ENCODE measurements at regions not wholly inside any gene's neighbourhood (a gene's known extent, or its start where the extent isn't known, plus 50 kb on each side); places are given as distances from the start of the nearest gene placed in this dataset.

GRCh38 chr6:74734901-74735300 lies 471.0 kb downstream of the COL12A1 start:
- TF ChIP-seq CTCF (IDR thresholded peaks at IDR 0.05; ENCODE audit: control extremely low read depth, extremely low read depth, low read depth, missing control alignments): no peak
- POLR2A ChIA-PET: no interaction called here
- no peak for DNase-seq (ENCODE audit: extremely low spot score)
- CTCF ChIA-PET: no interaction called here

- no peak for DNase-seq (ENCODE audit: extremely low spot score)
- ChIA-PET POLR2A (no interaction called here), CTCF (no interaction called here)
- TF ChIP-seq CTCF (IDR thresholded peaks at IDR 0.05; ENCODE audit: control extremely low read depth, extremely low read depth, low read depth, missing control alignments): no peak
Measured at GRCh38 chr6:74733830-74734620, 471.8 kb downstream of the COL12A1 start.

GRCh38 chr6:74731931-74732330 lies 473.9 kb downstream of the COL12A1 start:
- TF ChIP-seq CTCF (IDR thresholded peaks at IDR 0.05; ENCODE audit: control extremely low read depth, extremely low read depth, low read depth, missing control alignments): no peak
- POLR2A ChIA-PET: no interaction called here
- CTCF ChIA-PET: no interaction called here
- no peak for DNase-seq (ENCODE audit: extremely low spot score)

GRCh38 chr6:74731204-74731603 lies 474.6 kb downstream of the COL12A1 start:
- CTCF ChIA-PET: no interaction called here
- no peak for TF ChIP-seq CTCF (IDR thresholded peaks at IDR 0.05; ENCODE audit: control extremely low read depth, extremely low read depth, low read depth, missing control alignments)
- POLR2A ChIA-PET: no interaction called here
- no peak for DNase-seq (ENCODE audit: extremely low spot score)

GRCh38 chr6:74720923-74721322 lies 484.9 kb downstream of the COL12A1 start:
- ChIA-PET CTCF (no interaction called here), POLR2A (no interaction called here)
- TF ChIP-seq CTCF (IDR thresholded peaks at IDR 0.05; ENCODE audit: control extremely low read depth, extremely low read depth, low read depth, missing control alignments): no peak
- no peak for DNase-seq (ENCODE audit: extremely low spot score)

- POLR2A ChIA-PET: no interaction called here
- CTCF ChIA-PET: no interaction called here
- TF ChIP-seq CTCF (IDR thresholded peaks at IDR 0.05; ENCODE audit: control extremely low read depth, extremely low read depth, low read depth, missing control alignments): no peak
- no peak for DNase-seq (ENCODE audit: extremely low spot score)
Measured at GRCh38 chr6:74717591-74717990, 488.3 kb downstream of the COL12A1 start.

All from GM10248 (cell line).